Lung (tissue), 11 donors: ENCODE measurements at regions not wholly inside any gene's neighbourhood (a gene's known extent, or its start where the extent isn't known, plus 50 kb on each side); places are given as distances from the start of the nearest gene placed in this dataset.

Source experiments
- ATAC-seq: fragments of 200-7000 bp; cut with Tn5 transposase; one replicate; pipeline ENCODE4 v1.9.1; 2020; ENCODE audit warnings: moderate number of reproducible peaks; ENCODE audit not compliant: insufficient read depth, low FRiP score
- DNase-seq, 3 donors: peaks; one replicate each; pipeline ENCODE4 v3.0.0-alpha.2; 2013 to 2017
- H3K27ac ChIP-seq, 2 donors: one replicate each; pipeline ENCODE4 v1.5.1; 2013; ENCODE audit warnings: mild to moderate bottlenecking in 2 of 2, moderate library complexity in 2 of 2, control low read depth in 1 of 2, inconsistent platforms in 1 of 2, low read depth in 1 of 2, low read length in 1 of 2
- H3K27me3 ChIP-seq, 3 donors: one replicate each; pipeline ENCODE4 v1.5.1; 2013; ENCODE audit warnings: low read length in 2 of 3; ENCODE audit not compliant: control insufficient read depth in 3 of 3, insufficient read depth in 3 of 3
- H3K36me3 ChIP-seq, 4 donors: one replicate each; pipeline ENCODE4 v1.5.1; 2013; ENCODE audit warnings: low read length in 4 of 4, mild to moderate bottlenecking in 1 of 4, moderate library complexity in 1 of 4; ENCODE audit not compliant: control insufficient read depth in 4 of 4, insufficient read depth in 4 of 4
- H3K4me1 ChIP-seq, 5 donors: one replicate each; pipeline ENCODE4 v1.5.1; 2013; ENCODE audit warnings: low read length in 5 of 5, mild to moderate bottlenecking in 2 of 5, moderate library complexity in 1 of 5; ENCODE audit not compliant: control insufficient read depth in 5 of 5, insufficient read depth in 5 of 5
- H3K4me3 ChIP-seq: one replicate; pipeline ENCODE4 v1.5.1; 2013; ENCODE audit warnings: mild to moderate bottlenecking, control low read depth, moderate library complexity
- H3K9ac ChIP-seq, 2 donors: one replicate each; pipeline ENCODE4 v1.5.1; 2013; ENCODE audit warnings: low read length in 2 of 2, control low read depth in 1 of 2; ENCODE audit not compliant: insufficient read depth in 1 of 2
- H3K9me3 ChIP-seq, 4 donors: one replicate each; pipeline ENCODE4 v1.5.1; 2013; ENCODE audit warnings: low read length in 3 of 4, mild to moderate bottlenecking in 1 of 4, moderate library complexity in 1 of 4; ENCODE audit not compliant: control insufficient read depth in 4 of 4, insufficient read depth in 3 of 4
- WGBS, 2 donors: extraction: QIAGEN DNeasy Blood & Tissue Kit; methylation state at CpG; one replicate each; pipeline ENCODE4 v1.1.7; 2013; 5-methylcytosine and 5-hydroxymethylcytosine counted together
- TF ChIP-seq, protein P1 (sequence below): IDR thresholded peaks from 2 replicates; pipeline ENCODE4 v1.5.1; 2012; ENCODE audit warnings: mild to moderate bottlenecking; ENCODE audit errors: control extremely low read depth, extremely low read depth
- donor health status: control.
- donor health status: control.
- donor health status: Bipolar disorder and iron deficiency.
- donor health status: healthy.
- donor health status: DM: yes; HTN: yes; CAD: no.

DNA sequence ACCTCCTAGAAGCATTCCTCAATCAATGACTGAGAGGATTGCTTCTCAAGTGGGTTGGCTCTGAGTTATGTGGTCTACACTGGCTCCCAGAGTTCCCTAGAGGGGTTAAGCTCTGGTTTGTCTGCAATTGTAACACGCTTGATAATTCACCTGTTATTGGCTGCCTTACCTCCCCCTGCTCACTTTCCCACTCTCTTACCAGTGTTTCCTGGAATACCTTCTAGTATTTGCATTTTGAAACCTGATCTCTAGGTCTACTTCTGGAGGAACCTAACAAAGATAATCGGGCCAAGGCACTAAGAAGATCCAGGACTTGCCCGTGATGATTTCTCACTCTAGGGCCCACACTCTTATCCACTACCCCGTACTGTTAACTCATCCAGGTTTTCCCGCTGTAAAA, 110.1 kb upstream of the MAP3K1 start:
- Histone ChIP-seq H3K27ac (no peak overlapping the region), H3K4me1 (no peaks in the 10 kb centered on the region), H3K9me3 (no peaks in the 10 kb centered on the region), H3K4me3 (no peak overlapping the region), H3K9ac (no peak overlapping the region), H3K27me3 (no peaks in the 10 kb centered on the region), H3K36me3 (no peaks in the 10 kb centered on the region)
- TF ChIP-seq, protein P1, sequence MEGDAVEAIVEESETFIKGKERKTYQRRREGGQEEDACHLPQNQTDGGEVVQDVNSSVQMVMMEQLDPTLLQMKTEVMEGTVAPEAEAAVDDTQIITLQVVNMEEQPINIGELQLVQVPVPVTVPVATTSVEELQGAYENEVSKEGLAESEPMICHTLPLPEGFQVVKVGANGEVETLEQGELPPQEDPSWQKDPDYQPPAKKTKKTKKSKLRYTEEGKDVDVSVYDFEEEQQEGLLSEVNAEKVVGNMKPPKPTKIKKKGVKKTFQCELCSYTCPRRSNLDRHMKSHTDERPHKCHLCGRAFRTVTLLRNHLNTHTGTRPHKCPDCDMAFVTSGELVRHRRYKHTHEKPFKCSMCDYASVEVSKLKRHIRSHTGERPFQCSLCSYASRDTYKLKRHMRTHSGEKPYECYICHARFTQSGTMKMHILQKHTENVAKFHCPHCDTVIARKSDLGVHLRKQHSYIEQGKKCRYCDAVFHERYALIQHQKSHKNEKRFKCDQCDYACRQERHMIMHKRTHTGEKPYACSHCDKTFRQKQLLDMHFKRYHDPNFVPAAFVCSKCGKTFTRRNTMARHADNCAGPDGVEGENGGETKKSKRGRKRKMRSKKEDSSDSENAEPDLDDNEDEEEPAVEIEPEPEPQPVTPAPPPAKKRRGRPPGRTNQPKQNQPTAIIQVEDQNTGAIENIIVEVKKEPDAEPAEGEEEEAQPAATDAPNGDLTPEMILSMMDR = no peak
- ATAC-seq = no peak
- DNase-seq = peak in 1 of 3 donors; percentile 38
- WGBS, 2 donors = 46 to 61% methylated on average over 5 of the region's 5 CpGs

DNA sequence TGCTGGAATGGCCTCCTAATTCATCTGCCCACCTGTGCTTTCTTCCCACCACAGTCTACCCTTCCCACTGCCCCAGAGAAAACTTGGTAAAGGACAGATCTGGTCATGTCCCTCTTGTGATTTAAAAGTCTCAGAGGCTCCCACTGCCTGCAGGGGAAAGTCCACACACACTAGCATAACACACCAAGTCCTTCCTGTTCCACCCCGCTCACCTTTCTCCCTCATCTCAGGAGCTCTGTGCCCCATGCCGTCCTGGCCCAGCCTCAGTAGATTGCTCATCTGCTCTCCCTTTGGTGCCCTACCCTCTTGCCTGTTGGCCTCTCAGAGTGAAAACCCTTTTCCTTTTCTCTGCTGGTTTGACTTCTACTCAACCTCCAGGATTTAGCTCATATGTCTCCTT, 111.4 kb upstream of the MAP3K1 start:
- Histone ChIP-seq H3K36me3 (no peaks in the 10 kb centered on the region), H3K27ac (no peak overlapping the region), H3K27me3 (no peaks in the 10 kb centered on the region), H3K9me3 (no peaks in the 10 kb centered on the region), H3K9ac (no peak overlapping the region), H3K4me1 (peaks cover 0 to 8% (median 5%) of the 10 kb centered on the region in 5 donors), H3K4me3 (no peak overlapping the region)
- ATAC-seq (no peak), DNase-seq (no peak)
- 95 to 96% methylated on average over 2 of the region's 2 CpGs for WGBS, 2 donors
- TF ChIP-seq, protein P1 = no peak

DNA sequence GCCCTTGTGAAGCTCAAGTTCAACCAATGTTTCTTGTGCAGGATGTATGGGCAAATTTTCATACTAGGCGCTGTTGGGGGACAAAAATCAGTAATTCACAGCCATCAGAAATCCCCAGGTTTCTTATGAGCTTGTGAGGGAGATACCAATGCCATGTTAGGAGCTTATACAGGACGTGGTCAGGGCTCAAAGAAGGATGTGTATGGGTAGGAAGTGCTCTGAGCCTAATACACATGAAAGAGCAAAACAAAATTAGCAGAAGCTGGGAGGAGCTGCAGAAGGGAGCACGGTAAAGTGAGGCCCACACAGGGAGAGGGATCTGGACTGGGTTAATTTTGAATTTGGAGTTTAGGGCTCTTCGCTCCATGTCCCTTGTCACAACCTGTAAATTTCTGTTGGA, 114.6 kb upstream of the MAP3K1 start:
- Histone ChIP-seq H3K27me3 (no peaks in the 10 kb centered on the region), H3K9ac (no peak overlapping the region), H3K4me3 (no peak overlapping the region), H3K36me3 (no peaks in the 10 kb centered on the region), H3K27ac (no peak overlapping the region), H3K4me1 (peaks cover 0 to 26% (median 14%) of the 10 kb centered on the region in 5 donors), H3K9me3 (no peaks in the 10 kb centered on the region)
- DNase-seq (no peak), ATAC-seq (no peak)
- 64 to 76% methylated on average over 4 of the region's 4 CpGs for WGBS, 2 donors
- TF ChIP-seq, protein P1 = no peak

GRCh38 chr5:56699538-56699937, 115.8 kb upstream of the MAP3K1 start:
- TF ChIP-seq, protein P1 = no peak
- 90 to 96% methylated on average over 8 of the region's 8 CpGs for WGBS, 2 donors
- Histone ChIP-seq H3K27me3 (no peaks in the 10 kb centered on the region), H3K9ac (peak overlapping the region in 1 of 2 donors; percentile 40), H3K36me3 (no peaks in the 10 kb centered on the region), H3K9me3 (no peaks in the 10 kb centered on the region), H3K27ac (no peak overlapping the region), H3K4me1 (peaks cover 0 to 26% (median 14%) of the 10 kb centered on the region in 5 donors), H3K4me3 (no peak overlapping the region)
- ATAC-seq = no peak
- no peak for DNase-seq
